Panc1 (cell line): ENCODE measurements at regions not wholly inside any gene's neighbourhood (a gene's known extent, or its start where the extent isn't known, plus 50 kb on each side); places are given as distances from the start of the nearest gene placed in this dataset.

Source experiments
- ATAC-seq: fragments of 200-7000 bp; cut with Tn5 transposase; 2 replicates; pipeline ENCODE4 v1.9.1; 2020; ENCODE audit warnings: mild to moderate bottlenecking, moderate library complexity
- BruUV-seq: library from RNA; stranded (reverse); fragments of 400-500 nt; replicated peaks from 2 replicates; lab custom pipeline; 2021; lab: Mats Ljungman, UMichigan
- CTCF ChIA-PET: fragments of 300-600 bp; sonication (Branson Sonifier 250); formaldehyde crosslinking; loops from one replicate; lab custom pipeline; 2022; ENCODE audit warnings: antibody characterized with exemption; lab: Charles Lee
- POLR2A ChIA-PET: fragments of 300-600 bp; sonication (Branson Sonifier 250); formaldehyde crosslinking; loops from one replicate; lab custom pipeline; 2022; ENCODE audit warnings: antibody characterized with exemption; lab: Charles Lee
- DNase-seq: peaks from one replicate; pipeline ENCODE4 v3.0.0-alpha.2; 2010; ENCODE audit warnings: low read depth, low spot score
- H3K27ac ChIP-seq: 2 replicates; pipeline ENCODE4 v1.5.1; 2011; ENCODE audit warnings: mild to moderate bottlenecking, low read length, inconsistent platforms
- H3K27me3 ChIP-seq: fragments of 200-500 bp; sonication (Bioruptor generic); 2 replicates; pipeline ENCODE4 v1.6.0; 2014; ENCODE audit warnings: low read length, inconsistent platforms; ENCODE audit not compliant: control insufficient read depth, insufficient read depth
- H3K36me3 ChIP-seq: fragments of 200-500 bp; sonication (Bioruptor generic); 2 replicates; pipeline ENCODE4 v1.5.1; 2014; ENCODE audit warnings: inconsistent platforms, mild to moderate bottlenecking, low read length, moderate library complexity; ENCODE audit not compliant: control insufficient read depth, insufficient read depth
- H3K4me1 ChIP-seq: 2 replicates; pipeline ENCODE4 v1.5.1; 2011; ENCODE audit warnings: inconsistent platforms, mild to moderate bottlenecking, low read length, moderate library complexity; ENCODE audit not compliant: control insufficient read depth, insufficient read depth
- H3K4me3 ChIP-seq, 2 experiments: 2 replicates each; pipeline ENCODE4 v1.5.1; 2011 to 2012; ENCODE audit warnings: low read depth in 2 of 2, low read length in 2 of 2, mild to moderate bottlenecking in 2 of 2, inconsistent platforms in 1 of 2, moderate library complexity in 1 of 2
- H3K9me3 ChIP-seq: fragments of 200-500 bp; sonication (Bioruptor generic); 2 replicates; pipeline ENCODE4 v1.5.1; 2014; ENCODE audit warnings: low read depth, mild to moderate bottlenecking, inconsistent platforms, low read length, moderate library complexity; ENCODE audit not compliant: control insufficient read depth, insufficient read depth
- CTCF ChIP-seq: fragments of 450-650 bp; IDR thresholded peaks from 2 replicates; pipeline ENCODE4 v1.5.1; 2017; ENCODE audit warnings: mild to moderate bottlenecking
- POLR2AphosphoS5 ChIP-seq: IDR thresholded peaks from 2 replicates; pipeline ENCODE4 v1.6.1; 2012; ENCODE audit warnings: mild to moderate bottlenecking, low read depth, low read length, moderate library complexity
- REST ChIP-seq, 2 experiments: IDR thresholded peaks; 2 replicates each; pipeline ENCODE4 v1.6.1; 2011 to 2012; ENCODE audit warnings: low read depth in 2 of 2, control low read depth in 1 of 2, low read length in 1 of 2, mild to moderate bottlenecking in 1 of 2, moderate library complexity in 1 of 2; ENCODE audit not compliant: insufficient read depth in 1 of 2
- SIN3A ChIP-seq: IDR thresholded peaks from 2 replicates; pipeline ENCODE4 v1.6.1; 2012; ENCODE audit warnings: low read depth, mild to moderate bottlenecking, low read length, moderate library complexity, borderline replicate concordance; ENCODE audit not compliant: insufficient read depth
- TCF7L2 ChIP-seq: IDR thresholded peaks from 2 replicates; pipeline ENCODE4 v1.6.1; 2011; ENCODE audit warnings: mild to moderate bottlenecking, low read depth, low read length, inconsistent platforms
- in situ Hi-C: cut with HindIII; loops from 2 replicates; pipeline ENCODE4 v1.10.0; 2016; ENCODE audit warnings: low sequenced_read_pairs, low pct_unique_long_range_greater_than_20kb
- intact Hi-C: fragments of 100-400 bp; cut with micrococcal nuclease; formaldehyde crosslinking; loops from one replicate; pipeline ENCODE4 v1.10.0; 2022; ENCODE audit not compliant: unreplicated experiment

GRCh38 chr10:35992107-35992506 is 350.0 kb upstream of the FZD8 start:
- CTCF ChIA-PET: no interaction called here
- intact Hi-C loops: no loop called here

GRCh38 chr10:35986756-35987502 is 344.8 kb upstream of the FZD8 start:
- intact Hi-C loops: no loop called here

More at GRCh38 chr10:35992107-35992506, 350.0 kb upstream of the FZD8 start:
- Histone ChIP-seq H3K36me3 (no peaks in the 10 kb centered on the region), H3K9me3 (no peaks in the 10 kb centered on the region), H3K4me1 (no peaks in the 10 kb centered on the region), H3K27me3 (no peaks in the 10 kb centered on the region), H3K4me3 (no peak overlapping the region), H3K27ac (no peak overlapping the region)
- TF ChIP-seq POLR2AphosphoS5: no peak
- no peak for TF ChIP-seq REST (IDR thresholded peaks at IDR 0.05; ENCODE audit: insufficient read depth in 1 of 2, low read depth in 2 of 2, low read length in 1 of 2)
- no peak for TF ChIP-seq TCF7L2
- TF ChIP-seq SIN3A: no peak
- TF ChIP-seq CTCF: no peak
- in situ Hi-C loops: no loop called here
- BruUV-seq: no TSS peak
- POLR2A ChIA-PET: no interaction called here
- ATAC-seq: no peak
- DNase-seq: no peak

More at GRCh38 chr10:35986756-35987502, 344.8 kb upstream of the FZD8 start:
- Histone ChIP-seq H3K36me3 (no peaks in the 10 kb centered on the region), H3K9me3 (no peaks in the 10 kb centered on the region), H3K4me3 (no peak overlapping the region), H3K27ac (no peak overlapping the region), H3K4me1 (no peaks in the 10 kb centered on the region), H3K27me3 (no peaks in the 10 kb centered on the region)
- TF ChIP-seq TCF7L2 (no peak), REST (IDR thresholded peaks at IDR 0.05; ENCODE audit: insufficient read depth in 1 of 2, low read depth in 2 of 2, low read length in 1 of 2) (no peak), CTCF (no peak), POLR2AphosphoS5 (no peak), SIN3A (no peak)
- ATAC-seq: no peak
- ChIA-PET POLR2A (no interaction called here), CTCF (no interaction called here)
- in situ Hi-C loops: no loop called here
- no peak for DNase-seq
- BruUV-seq: no TSS peak
